ENCODE measurements at regions not wholly inside any gene's neighbourhood (a gene's known extent, or its start where the extent isn't known, plus 50 kb on each side); places are given as distances from the start of the nearest gene placed in this dataset.

GRCh38 chr10:76632767-76633051 lies 1004.9 kb downstream of the KCNMA1 start:
- TF ChIP-seq POLR2AphosphoS5 (IDR thresholded peaks at IDR 0.05; ENCODE audit: low read depth, low read length) (no peak), POLR2A (IDR thresholded peaks at IDR 0.05; ENCODE audit: low read depth, low read length) (no peak)
